GM21825 (cell line): ENCODE measurements at regions not wholly inside any gene's neighbourhood (a gene's known extent, or its start where the extent isn't known, plus 50 kb on each side); places are given as distances from the start of the nearest gene placed in this dataset.

ENCODE experiments used
- ATAC-seq: cut with Tn5 transposase; IDR thresholded peaks from one replicate; pipeline ENCODE4 v1.9.1; 2021; ENCODE audit warnings: mild to moderate bottlenecking, moderate library complexity; ENCODE audit not compliant: unreplicated experiment

DNA sequence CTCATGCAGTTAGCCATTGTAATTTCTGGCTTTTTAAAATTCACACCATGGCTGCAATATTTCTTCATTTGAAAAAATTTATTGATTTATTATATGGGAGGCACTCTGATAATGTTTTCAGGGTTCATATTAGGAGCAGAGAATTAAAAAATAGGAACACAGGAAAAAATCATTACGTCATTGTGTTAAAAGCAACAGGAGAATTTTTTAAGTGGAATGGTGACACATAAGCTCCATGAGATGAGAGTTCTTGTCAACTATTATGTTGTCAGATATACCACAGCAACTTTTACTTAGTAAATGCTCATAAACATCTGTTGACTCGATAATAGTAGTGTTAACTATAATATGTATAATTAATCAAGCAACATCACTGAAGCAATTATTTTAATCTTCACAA lies 400.1 kb downstream of the TDRD3 start:
- ATAC-seq: no peak

DNA sequence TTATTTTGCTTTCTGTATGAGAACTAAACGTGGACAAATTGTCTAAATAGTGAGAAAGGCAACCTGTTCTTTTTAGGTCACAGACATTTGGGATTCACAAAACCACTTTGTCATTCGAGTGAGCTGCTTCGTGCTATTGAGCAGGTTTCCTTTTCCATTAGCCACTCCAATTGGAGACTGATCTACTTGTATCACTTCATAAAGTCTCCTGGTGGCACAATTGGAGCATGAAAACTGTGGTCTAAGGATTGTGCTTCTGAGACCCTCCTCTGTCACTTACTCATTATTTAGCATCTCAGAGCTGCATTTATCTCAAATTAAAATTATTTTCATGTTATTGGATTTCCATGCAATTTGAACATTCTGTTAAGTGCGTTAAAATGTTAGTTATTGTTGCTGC lies 397.7 kb downstream of the TDRD3 start:
- no peak for ATAC-seq

DNA sequence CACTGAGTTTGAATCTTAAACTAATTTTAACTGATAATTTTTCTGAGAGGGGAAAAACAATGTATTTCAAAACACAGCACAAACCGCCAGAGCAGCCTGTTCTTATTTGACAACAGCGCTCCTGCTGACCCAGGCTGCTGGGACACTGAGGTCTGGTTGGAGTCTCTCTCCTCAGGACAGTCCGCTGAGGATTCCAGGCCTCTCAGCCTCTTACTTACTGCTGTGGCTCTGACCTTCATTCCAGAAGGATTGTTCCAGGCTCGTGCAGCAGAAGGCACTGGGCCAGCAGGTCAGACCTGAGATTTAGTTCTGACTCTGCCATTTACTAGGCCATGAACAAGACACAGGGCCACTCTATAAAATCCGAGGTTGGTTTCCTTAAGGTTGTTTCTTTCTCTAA lies 393.6 kb downstream of the TDRD3 start:
- no peak for ATAC-seq

DNA sequence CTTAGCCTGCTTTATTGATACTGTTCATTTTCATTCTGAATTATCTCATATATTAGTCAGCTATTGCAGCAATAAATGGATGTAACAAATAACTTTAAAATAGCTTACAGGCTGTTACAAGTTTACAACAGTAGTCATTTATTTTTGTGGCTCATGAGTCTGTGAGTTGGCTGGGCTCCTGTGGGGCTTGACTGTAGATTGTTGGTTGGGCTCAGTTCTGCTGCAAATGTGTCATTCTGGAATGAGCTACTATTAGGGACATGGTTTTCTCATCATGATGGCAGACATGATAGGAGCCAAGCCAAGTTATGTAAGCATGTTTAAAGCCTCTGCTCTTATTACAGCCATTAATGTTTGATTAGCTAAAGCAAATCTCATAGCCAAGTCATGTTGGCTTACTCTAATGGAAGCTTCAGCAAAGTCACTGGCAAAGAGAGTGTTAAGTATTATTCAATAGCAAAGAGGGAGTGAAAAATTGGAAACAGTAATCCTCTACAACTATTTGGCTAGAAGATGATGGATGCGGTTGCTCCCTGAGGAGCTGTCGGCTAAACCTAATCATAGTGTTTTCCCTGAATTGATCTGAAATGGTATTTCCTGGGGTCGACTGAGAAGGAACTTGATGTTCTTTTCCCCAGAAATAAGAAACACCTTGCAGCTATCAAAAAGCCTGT lies 391.3 kb downstream of the TDRD3 start:
- ATAC-seq: no peak

DNA sequence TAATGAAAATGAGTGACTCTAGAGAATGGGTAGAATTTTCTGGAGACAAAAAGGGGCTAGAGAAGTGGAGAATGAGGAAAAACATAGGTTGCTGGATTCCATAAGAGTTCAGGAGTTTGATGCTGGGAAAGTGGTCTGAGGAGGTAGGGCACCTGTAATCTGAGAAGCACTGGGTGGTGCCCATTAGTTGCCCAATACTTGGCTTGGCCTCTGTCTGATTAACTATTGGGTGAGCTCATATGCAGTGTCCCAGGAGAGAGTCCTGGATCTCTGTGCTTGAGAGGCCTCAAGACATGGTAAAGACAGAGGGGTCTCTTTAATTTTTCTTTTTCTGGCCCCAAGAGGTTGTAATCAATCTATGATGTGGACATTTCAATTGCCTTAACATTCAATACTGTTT lies 390.1 kb downstream of the TDRD3 start:
- no peak for ATAC-seq

DNA sequence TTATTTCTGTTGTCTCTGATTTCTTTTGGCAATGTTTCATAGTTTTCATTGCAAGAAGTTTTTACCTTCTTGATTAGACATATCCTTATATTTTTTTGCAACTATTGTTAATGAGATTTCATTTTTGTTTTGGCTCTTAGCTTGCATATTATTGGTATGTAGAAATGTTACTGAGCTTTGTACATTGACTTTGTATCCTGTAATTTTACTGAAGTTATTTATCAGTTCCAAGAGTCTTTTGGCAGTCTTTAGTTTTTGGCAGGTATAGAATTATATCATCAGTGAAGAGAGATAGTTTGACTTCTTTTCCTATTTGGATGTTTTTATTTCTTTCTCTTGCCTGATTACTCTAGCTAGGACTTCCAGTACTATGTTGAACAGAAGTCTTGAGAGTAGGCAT lies 375.7 kb downstream of the TDRD3 start:
- no peak for ATAC-seq

DNA sequence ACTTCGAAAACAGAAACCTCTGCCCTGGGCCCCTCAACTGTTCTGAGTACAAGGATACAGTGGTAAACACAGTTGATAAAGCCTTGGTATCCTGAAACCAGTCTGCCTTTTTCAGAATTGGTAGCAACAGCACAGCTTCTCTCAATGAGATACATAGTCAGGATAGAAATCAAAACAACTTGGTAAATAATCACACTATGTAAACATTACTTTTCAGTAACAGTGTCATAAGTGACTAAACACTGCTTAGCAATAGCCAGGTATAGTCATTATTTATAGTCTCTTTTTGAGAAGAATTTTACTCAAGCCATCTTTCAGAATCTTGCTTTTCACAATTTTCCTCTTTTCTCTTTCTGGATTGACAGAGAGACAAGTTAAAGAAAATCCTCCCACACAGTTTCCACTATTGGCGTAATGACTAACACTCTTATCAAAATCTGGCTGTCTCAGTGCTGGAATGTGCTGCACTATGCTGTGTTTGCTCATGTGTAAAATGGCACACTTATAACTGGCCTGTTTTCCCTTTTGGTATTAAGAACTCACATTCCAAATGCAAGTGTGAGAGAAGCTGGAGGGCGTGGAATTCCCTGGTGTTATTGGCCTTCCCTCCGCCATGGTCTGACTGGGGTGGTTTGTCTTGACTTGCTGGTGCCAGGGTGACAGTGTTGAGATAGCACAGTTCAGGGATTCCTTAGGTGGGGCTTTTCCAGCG lies 368.8 kb downstream of the TDRD3 start:
- ATAC-seq: no peak

DNA sequence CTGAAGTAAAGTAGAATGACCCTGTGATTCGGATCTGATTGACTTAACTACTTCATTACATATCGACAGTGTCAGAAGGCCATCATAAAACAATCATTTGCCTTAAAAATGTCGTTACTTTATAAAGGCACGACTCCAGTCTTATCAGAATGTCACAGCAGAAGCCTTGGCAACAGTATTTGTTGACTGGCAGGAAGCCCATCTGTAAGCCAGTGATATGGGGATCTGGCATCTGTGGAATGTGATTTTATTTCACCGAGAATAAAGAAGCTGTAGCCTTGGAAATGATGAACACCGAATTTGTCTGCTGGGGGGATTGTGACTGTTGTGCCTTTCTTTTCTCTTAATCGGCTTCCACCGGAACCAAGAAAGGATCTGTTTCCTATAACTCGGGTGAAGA lies 362.5 kb downstream of the TDRD3 start:
- no peak for ATAC-seq

DNA sequence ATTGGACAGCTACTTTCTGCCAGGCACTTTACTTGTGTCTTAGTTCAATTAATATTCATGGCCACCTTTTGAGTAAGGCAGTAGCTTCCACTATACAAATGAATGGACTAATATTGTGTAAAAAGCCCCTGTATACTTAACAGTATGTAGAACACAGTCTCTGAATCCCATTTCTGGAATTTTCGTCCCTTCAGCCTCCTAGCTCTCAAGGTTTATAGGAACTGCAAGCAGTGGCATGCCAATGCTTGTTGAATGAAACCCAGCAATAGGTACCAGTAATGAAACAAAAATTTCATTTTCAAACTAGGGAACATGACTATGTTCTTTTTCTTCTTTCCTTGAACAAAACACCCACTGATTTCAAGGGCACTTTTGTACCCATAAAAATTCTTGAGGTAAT lies 361.6 kb downstream of the TDRD3 start:
- no peak for ATAC-seq

DNA sequence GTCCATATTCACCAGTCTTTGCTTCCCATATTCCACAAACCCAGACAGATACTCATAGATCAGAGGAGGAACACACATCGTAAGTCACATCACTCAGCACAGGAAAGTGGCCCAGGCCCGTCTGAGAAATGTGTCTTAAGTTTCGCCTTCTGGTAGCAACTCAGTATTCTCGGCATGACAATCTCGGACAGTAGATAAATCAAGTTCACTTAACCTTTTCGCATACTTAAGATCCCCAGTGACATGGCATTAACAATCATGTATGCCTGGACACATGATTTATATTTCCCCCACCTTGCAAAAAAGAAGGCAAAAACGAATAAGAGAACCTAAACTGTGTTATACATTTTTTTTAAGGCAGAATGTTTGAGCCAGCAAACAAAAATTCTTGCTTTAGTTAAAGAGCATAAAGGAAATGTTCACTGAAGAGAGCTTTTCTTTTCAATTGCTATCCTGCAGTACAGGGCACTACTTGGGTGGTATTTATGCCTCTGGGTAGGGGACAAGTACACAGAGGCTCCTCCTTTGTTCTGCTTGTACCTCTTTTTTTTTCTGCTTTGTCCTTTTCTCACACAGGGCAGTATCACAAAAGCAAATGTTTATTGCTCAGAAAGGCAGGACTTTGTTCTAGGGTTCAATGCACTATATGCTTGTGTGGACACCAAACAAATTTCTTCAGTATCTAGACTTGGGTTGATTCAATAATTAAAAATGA lies 360.6 kb downstream of the TDRD3 start:
- ATAC-seq: no peak

DNA sequence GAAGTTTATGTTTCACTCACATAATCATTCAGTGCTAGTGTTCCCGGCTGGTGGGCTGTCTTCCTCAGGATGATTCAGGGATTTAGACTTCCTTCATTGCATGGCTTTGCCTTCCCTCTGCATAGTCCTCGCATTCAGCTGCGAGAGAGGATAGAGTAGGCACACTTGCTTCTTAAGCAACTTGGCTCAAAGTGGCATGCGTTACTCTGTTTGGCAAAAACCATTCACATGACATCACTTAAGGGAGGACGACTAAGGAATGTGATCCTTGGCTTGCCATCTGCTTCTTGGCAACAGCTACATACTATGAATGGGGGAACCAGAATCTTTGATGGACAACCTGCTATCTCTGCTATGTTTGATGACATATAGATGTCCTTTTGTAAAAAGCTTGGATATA lies 359.3 kb downstream of the TDRD3 start:
- ATAC-seq: no peak

DNA sequence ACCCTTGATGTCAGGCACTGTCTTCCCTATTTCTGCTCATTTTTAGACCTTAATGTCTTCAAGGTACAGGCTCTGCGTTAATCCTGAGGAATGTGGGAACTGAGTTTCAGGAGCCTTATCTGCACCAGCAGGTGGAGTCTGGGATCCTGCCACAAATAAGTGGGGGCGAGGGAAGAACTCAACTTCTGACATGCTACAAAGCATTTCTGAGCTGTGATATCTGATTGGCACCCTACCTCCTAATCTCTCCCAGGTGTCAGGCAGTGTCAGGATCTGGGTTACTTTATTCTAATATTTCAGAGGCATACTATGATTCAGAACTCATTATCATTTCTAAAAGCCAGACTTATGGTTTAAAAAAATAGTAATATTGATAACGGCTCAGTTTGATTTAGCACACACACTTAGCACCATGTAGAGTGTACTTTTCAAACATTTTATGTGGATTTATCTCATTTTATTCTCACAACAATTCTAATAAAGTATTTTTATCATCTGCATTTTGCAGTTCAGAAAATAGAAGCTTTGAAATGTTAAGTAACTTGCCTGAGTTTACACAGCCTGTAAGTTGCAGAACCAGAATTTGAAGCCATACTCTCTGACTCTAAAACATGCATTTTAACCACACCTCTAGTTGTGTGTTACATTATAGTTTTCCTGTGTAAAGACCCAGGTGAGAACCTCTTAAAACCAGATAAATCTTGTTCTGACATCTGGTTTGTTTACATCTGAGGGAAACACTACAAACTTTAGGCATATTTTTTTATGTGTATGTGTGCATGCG lies 358.6 kb downstream of the TDRD3 start:
- no peak for ATAC-seq

DNA sequence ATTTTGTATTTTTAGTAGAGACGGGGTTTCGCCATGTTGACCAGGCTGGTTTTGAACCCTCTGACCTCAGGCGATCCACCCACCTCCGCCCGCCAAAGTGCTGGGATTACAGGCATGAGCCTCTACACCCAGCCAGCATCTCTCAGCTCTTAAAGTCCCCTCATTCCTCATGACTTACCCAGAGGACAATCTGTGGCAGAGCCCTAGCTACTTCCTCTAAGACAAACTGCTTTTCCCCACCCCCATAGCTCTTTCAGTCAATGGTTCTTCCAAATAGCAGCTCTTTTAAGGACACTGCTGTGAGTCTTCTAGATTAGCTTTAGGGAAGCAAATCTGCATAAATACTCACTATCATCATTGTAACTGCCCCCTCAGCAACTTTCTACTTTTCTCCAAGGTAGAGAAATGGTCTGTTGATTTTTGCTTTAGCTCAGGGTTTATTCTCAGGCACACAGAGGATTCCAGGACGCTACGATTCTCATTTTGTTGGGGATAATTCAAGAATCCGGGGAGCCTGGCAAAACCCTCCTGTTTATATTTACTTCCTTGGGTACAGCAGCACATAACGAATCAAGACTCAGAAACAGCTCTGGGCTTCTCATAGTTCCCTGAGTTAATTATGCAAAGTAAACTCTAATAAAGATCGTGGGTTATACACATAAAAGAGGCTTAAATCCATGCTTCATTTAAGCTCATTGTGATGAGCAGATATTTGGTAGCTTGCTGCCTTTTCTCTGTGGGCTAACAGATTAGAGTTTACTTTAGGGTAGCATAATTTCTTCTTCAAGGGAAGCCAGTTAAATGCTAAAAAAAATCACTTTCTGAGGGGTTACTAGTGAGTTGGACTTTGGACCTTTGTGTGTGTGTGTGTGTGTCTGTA lies 357.4 kb downstream of the TDRD3 start:
- no peak for ATAC-seq

DNA sequence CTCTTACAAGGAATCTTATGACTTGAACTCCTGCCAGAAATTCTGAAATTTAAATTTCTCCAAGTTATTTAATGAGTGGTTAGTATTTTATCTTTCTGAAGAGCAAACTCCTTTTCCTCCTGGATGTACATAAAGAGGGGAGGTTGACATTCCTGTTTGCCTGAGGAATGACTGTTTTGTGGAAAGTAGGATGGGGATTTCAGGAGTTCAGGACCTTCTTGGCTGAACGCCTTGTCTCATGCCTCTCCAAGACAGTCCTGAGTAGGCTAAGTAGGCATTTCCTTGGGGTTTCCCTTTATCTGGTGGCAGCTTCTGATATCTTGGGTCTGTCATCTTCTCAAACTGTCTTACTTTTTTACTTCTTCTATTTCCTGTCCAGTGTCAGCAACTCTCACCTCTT lies 356.6 kb downstream of the TDRD3 start:
- no peak for ATAC-seq

DNA sequence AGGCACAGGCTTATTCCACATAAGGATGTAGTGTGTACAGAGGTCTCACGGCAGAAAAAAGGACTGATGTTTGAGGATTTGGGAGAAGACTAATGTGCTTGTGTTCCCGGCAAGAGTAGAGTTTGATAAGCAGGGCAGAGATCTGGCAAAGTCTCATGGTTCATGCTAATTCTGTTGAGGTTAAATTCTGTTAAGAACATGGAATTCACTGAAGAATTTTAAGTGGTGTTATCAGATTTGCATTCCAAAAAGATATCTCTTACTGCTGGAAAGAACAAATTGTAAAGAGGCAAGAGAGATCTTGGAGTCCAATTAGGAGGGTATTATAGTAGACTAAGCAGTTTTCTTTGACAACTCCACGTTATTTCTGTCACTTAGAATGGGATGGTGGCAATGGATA lies 348.3 kb downstream of the TDRD3 start:
- ATAC-seq: no peak

DNA sequence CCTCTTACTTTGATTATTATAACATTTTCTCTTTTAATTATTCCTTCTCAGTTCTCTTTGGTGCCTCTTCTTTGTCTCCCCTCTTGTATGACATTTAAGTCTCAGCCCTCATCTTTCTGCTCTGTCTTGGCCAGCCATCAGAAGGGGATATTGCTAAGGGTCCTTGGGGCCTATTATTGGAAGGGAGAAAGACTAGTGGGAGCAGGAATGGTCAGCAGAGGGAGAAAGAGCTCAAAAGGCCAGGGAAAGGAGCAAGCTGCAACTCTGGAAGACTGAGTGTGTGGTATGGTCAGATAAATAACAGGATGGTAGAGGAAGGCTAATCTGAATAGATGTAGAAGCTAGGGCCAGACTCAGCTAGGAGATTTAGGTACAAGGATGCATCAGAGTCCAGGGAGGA lies 336.9 kb downstream of the TDRD3 start:
- no peak for ATAC-seq

DNA sequence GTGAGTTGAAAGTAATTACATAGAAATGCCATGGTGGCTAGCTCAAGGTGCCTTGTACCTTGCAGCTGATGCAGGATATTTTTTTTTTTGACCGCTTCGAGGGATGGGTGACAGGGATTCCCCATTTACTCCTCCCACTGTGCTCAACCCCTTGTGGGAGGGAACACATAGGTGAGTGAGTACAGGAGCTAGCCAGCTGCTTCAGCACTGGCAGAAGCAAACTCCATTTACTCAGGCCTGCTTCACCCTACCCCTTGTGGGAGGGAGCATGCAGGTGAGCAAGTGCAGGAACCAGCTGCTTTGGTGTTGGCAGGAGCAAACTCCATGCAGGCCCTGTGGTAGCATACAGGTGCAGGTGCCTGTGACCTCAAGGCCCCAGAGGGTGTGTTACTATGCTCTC lies 330.1 kb downstream of the TDRD3 start:
- no peak for ATAC-seq

DNA sequence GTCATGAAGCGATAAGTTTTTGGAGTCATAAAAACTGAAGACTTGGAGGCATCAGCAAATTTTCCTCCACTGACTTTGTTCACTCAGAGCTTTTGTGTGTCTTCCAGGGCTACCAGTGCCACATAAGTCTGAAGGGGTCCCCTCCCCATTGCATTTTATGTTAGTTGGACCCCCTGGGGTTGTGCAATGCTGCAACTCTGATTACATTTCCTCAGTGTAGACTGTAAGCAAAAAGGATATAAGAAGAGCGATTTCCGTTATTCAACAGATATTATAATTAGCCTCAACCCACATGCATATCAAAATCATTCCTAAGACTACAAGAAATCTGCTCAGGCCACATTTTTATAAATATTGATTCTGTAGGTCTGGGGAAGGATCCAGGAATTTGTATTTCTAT lies 324.0 kb downstream of the TDRD3 start:
- no peak for ATAC-seq

DNA sequence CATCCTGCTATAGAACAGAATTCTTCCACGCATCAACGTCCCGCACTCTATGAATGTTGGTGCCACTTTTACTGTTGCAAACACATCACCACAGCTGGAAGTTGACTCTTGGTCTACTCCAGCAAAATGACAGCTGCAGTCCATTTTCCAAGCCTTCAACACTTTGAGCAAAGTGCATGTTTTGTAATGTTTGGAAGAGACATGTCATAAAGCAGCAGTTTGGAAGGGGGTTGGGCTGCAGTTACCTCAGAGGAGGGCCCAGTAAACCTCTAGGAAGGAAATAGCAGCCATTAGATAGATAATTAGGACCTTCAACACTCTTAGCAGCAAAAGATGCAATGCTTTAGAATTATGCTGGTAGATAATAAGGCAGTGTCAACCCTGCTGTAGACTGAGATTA lies 323.6 kb downstream of the TDRD3 start:
- no peak for ATAC-seq

DNA sequence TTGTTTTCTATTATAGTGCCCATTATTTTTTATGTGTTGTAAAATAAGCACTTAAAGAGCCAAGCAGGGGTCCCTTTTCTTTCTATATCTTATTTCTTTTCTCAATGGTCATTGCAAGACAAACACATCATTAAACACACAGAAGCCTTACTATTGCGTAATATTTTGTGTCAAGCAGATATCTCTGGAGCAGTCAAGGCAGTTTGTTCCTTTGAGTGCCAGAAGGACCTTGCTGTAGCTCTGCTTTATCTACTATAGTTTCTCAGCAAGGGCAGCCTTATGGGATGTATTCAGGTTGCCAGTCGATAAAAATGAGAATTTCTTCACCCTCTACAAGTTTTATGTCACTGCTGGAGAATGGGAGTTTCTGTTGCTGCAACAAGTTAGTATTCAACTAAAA lies 319.3 kb downstream of the TDRD3 start:
- ATAC-seq: no peak

DNA sequence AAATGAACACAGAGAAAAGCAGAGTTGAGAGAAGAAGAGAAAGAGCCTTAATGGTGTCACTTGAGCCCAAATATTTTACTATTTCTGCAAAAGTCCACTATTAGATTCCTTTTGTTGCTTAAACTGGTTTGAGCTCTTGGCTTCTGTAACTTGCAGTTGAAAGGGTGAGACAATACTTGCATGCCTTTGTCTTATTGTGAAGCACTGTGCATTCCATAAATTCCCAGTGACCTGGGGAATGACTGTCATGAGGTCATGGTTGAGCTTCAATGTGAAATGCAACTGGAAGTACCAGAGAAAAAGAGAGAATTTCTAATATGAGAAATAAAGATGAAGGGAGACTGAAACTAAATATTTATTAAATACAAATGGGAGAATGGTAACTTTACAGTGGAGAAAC lies 310.9 kb downstream of the TDRD3 start:
- no peak for ATAC-seq
